H9 (cell line): ENCODE measurements at regions not wholly inside any gene's neighbourhood (a gene's known extent, or its start where the extent isn't known, plus 50 kb on each side); places are given as distances from the start of the nearest gene placed in this dataset.

Experiments used
- DNase-seq: peaks from one replicate; pipeline ENCODE4 v3.0.0-alpha.2; 2017
- H2AFZ ChIP-seq: one replicate; pipeline ENCODE4 v1.6.1; 2013; ENCODE audit warnings: mild to moderate bottlenecking, low read length, control low read depth, moderate library complexity
- H2AK5ac ChIP-seq: 2 replicates; pipeline ENCODE4 v1.6.1; 2013; ENCODE audit warnings: low read length, control low read depth, mixed read lengths; ENCODE audit not compliant: insufficient read length
- H2BK120ac ChIP-seq: one replicate; pipeline ENCODE4 v1.6.1; 2013; ENCODE audit warnings: low read depth, mild to moderate bottlenecking, low read length, control low read depth, inconsistent platforms; ENCODE audit not compliant: poor library complexity, severe bottlenecking
- H2BK12ac ChIP-seq: 2 replicates; pipeline ENCODE4 v1.6.1; 2013; ENCODE audit warnings: low read length, control low read depth, mixed read lengths, low read depth; ENCODE audit not compliant: insufficient read length
- H2BK15ac ChIP-seq: 2 replicates; pipeline ENCODE4 v1.6.1; 2013; ENCODE audit warnings: low read depth, low read length, control low read depth
- H2BK20ac ChIP-seq: one replicate; pipeline ENCODE4 v1.6.1; 2013; ENCODE audit warnings: low read depth, mild to moderate bottlenecking, low read length, control low read depth, inconsistent platforms; ENCODE audit not compliant: poor library complexity, severe bottlenecking
- H2BK5ac ChIP-seq: 2 replicates; pipeline ENCODE4 v1.6.1; 2013; ENCODE audit warnings: low read length, control low read depth, mixed read lengths; ENCODE audit not compliant: insufficient read length
- H3K14ac ChIP-seq: 2 replicates; pipeline ENCODE4 v1.6.1; 2013; ENCODE audit warnings: low read length, control low read depth; ENCODE audit not compliant: insufficient read depth
- H3K18ac ChIP-seq: 2 replicates; pipeline ENCODE4 v1.6.1; 2013; ENCODE audit warnings: low read depth, mild to moderate bottlenecking, mixed read lengths, low read length, control low read depth; ENCODE audit not compliant: insufficient read length
- H3K23ac ChIP-seq: 2 replicates; pipeline ENCODE4 v1.6.1; 2013; ENCODE audit warnings: low read length, control low read depth, mixed read lengths, low read depth; ENCODE audit not compliant: insufficient read length
- H3K23me2 ChIP-seq: 2 replicates; pipeline ENCODE4 v1.6.1; 2013; ENCODE audit warnings: low read depth, mild to moderate bottlenecking, mixed read lengths, low read length, control low read depth; ENCODE audit not compliant: insufficient read length, poor library complexity, severe bottlenecking
- H3K27ac ChIP-seq: 2 replicates; pipeline ENCODE4 v1.5.1; 2013; ENCODE audit warnings: low read length, control low read depth, mixed read lengths, low read depth; ENCODE audit not compliant: insufficient read length
- H3K27me3 ChIP-seq: 2 replicates; pipeline ENCODE4 v1.6.1; 2013; ENCODE audit warnings: low read length, control low read depth, inconsistent platforms; ENCODE audit not compliant: insufficient read depth
- H3K4ac ChIP-seq: 2 replicates; pipeline ENCODE4 v1.6.1; 2013; ENCODE audit warnings: low read depth, mild to moderate bottlenecking, control low read depth, inconsistent platforms, low read length, moderate library complexity
- H3K4me1 ChIP-seq: 2 replicates; pipeline ENCODE4 v1.6.1; 2013; ENCODE audit warnings: low read length, control low read depth, inconsistent platforms; ENCODE audit not compliant: insufficient read depth
- H3K4me2 ChIP-seq: 2 replicates; pipeline ENCODE4 v1.6.1; 2013; ENCODE audit warnings: low read length, control low read depth, mixed read lengths; ENCODE audit not compliant: insufficient read length, insufficient read depth
- H3K56ac ChIP-seq: 2 replicates; pipeline ENCODE4 v1.6.1; 2013; ENCODE audit warnings: low read depth, mild to moderate bottlenecking, mixed read lengths, low read length, control low read depth; ENCODE audit not compliant: insufficient read length
- H3K79me1 ChIP-seq: 2 replicates; pipeline ENCODE4 v1.6.1; 2013; ENCODE audit warnings: low read depth, mild to moderate bottlenecking, moderate library complexity, low read length, control low read depth, inconsistent platforms; ENCODE audit not compliant: insufficient read depth, poor library complexity, severe bottlenecking
- H3K79me2 ChIP-seq: 2 replicates; pipeline ENCODE4 v1.6.1; 2013; ENCODE audit warnings: low read length, control low read depth, inconsistent platforms; ENCODE audit not compliant: insufficient read depth
- H3K9ac ChIP-seq: 2 replicates; pipeline ENCODE4 v1.6.1; 2013; ENCODE audit warnings: low read length, control low read depth, mixed read lengths; ENCODE audit not compliant: insufficient read length; ENCODE audit errors: extremely low read depth
- H3K9me3 ChIP-seq: one replicate; pipeline ENCODE4 v1.6.1; 2013; ENCODE audit warnings: low read depth, low read length, inconsistent platforms; ENCODE audit not compliant: control insufficient read depth
- H3T11ph ChIP-seq: one replicate; pipeline ENCODE4 v1.6.1; 2013; ENCODE audit warnings: mild to moderate bottlenecking, low read length, control low read depth, inconsistent platforms
- H4K20me1 ChIP-seq: one replicate; pipeline ENCODE4 v1.6.1; 2013; ENCODE audit not compliant: control insufficient read depth, insufficient read length, insufficient read depth
- H4K5ac ChIP-seq: 2 replicates; pipeline ENCODE4 v1.6.1; 2013; ENCODE audit warnings: low read depth, mild to moderate bottlenecking, mixed read lengths, low read length, control low read depth; ENCODE audit not compliant: insufficient read length
- H4K8ac ChIP-seq: replicated peaks from 2 replicates; pipeline ENCODE4 v1.6.1; 2013; ENCODE audit warnings: low read length, control low read depth, mixed read lengths, low read depth; ENCODE audit not compliant: insufficient read length
- H4K91ac ChIP-seq: 2 replicates; pipeline ENCODE4 v1.6.1; 2013; ENCODE audit warnings: low read depth, mild to moderate bottlenecking, moderate library complexity, mixed read lengths, low read length, control low read depth; ENCODE audit not compliant: insufficient read length
- H3K27ac Mint-ChIP-seq, 3 experiments: 2 replicates in 2 of 3; 3 replicates in 1 of 3; pipeline ENCODE4 v1.8.0; 2020 to 2021; ENCODE audit warnings: mixed read lengths in 3 of 3, mild to moderate bottlenecking in 1 of 3, moderate library complexity in 1 of 3
- H3K27me3 Mint-ChIP-seq: 2 replicates; pipeline ENCODE4 v1.8.0; 2021; ENCODE audit warnings: low read depth, mild to moderate bottlenecking, moderate library complexity, mixed read lengths
- H3K36me3 Mint-ChIP-seq, 3 experiments: 2 replicates in 2 of 3; 3 replicates in 1 of 3; pipeline ENCODE4 v1.8.0; 2020 to 2021; ENCODE audit warnings: low read depth in 3 of 3, mixed read lengths in 3 of 3; ENCODE audit not compliant: insufficient read depth in 1 of 3
- H3K4me1 Mint-ChIP-seq, 2 experiments: 2 replicates each; pipeline ENCODE4 v1.8.0; 2020; ENCODE audit warnings: mixed read lengths in 2 of 2
- H3K4me3 Mint-ChIP-seq, 2 experiments: 2 replicates in 1 of 2; 3 replicates in 1 of 2; pipeline ENCODE4 v1.8.0; 2020 to 2021; ENCODE audit warnings: mild to moderate bottlenecking in 2 of 2, mixed read lengths in 2 of 2, moderate library complexity in 1 of 2
- H3K9me3 Mint-ChIP-seq, 2 experiments: 2 replicates in 1 of 2; 3 replicates in 1 of 2; pipeline ENCODE4 v1.8.0; 2020; ENCODE audit warnings: mild to moderate bottlenecking in 2 of 2, mixed read lengths in 2 of 2, moderate library complexity in 1 of 2
- CTCF ChIP-seq: fragments of 200-600 bp; sonication (generic); conservative IDR thresholded peaks from 3 replicates; pipeline ENCODE4 v1.8.0; 2021; ENCODE audit warnings: antibody characterized with exemption, mild to moderate bottlenecking

GRCh38 chr20:24211972-24212371 lies 223.4 kb upstream of the GGTLC1 start:
- no peaks in the 10 kb centered on the region for H3K27me3 ChIP-seq
- H3K23me2 ChIP-seq, result no peaks in the 10 kb centered on the region
- H2AK5ac ChIP-seq, result no peak overlapping the region
- Mint-ChIP-seq H3K36me3 (peaks cover 3 to 13% (median 4%) of the 10 kb centered on the region in 3 experiments; a peak in 4 of 7 replicates), H3K4me1 (peaks cover 22 to 40% of the 10 kb centered on the region in 2 experiments), H3K27ac (peak overlapping the region; percentile 38 to 83 (median 46); a peak in 3 of 7 replicates), H3K9me3 (peaks cover 12 to 14% of the 10 kb centered on the region in 2 experiments), H3K4me3 (no peak overlapping the region; a peak in 1 of 5 replicates), H3K27me3 (peaks cover 2% of the 10 kb centered on the region)
- no peak overlapping the region for H2BK5ac ChIP-seq
- H4K91ac ChIP-seq, result no peak overlapping the region
- no peak overlapping the region for H2AFZ ChIP-seq
- 0 out of 2 replicates have a peak, but pooled peaks cover 2% of the 10 kb centered on the region for H3K4me1 ChIP-seq
- H3K4me2 ChIP-seq, result no peak overlapping the region
- no peak overlapping the region for H3K4ac ChIP-seq
- no peak overlapping the region for H3K9ac ChIP-seq
- DNase-seq, result no peak
- H3K14ac ChIP-seq, result no peak overlapping the region
- H2BK120ac ChIP-seq, result no peak overlapping the region
- H3K27ac ChIP-seq, result no peak overlapping the region
- no peak overlapping the region for H2BK12ac ChIP-seq
- TF ChIP-seq CTCF, result no peak
- H2BK20ac ChIP-seq, result no peak overlapping the region
- no peaks in the 10 kb centered on the region for H3K79me2 ChIP-seq
- no peak overlapping the region for H3K56ac ChIP-seq
- H3K18ac ChIP-seq, result no peak overlapping the region
- H2BK15ac ChIP-seq, result no peak overlapping the region
- no peaks in the 10 kb centered on the region for H4K20me1 ChIP-seq
- H3T11ph ChIP-seq, result no peak overlapping the region
- no peak overlapping the region for H4K8ac ChIP-seq
- H3K9me3 ChIP-seq, result no peaks in the 10 kb centered on the region
- no peak overlapping the region for H4K5ac ChIP-seq
- no peak overlapping the region for H3K23ac ChIP-seq
- no peaks in the 10 kb centered on the region for H3K79me1 ChIP-seq
